Fibroblast of mammary gland (primary cell): ENCODE measurements at regions not wholly inside any gene's neighbourhood (a gene's known extent, or its start where the extent isn't known, plus 50 kb on each side); places are given as distances from the start of the nearest gene placed in this dataset.

Experiments
- DNase-seq: peaks from one replicate; pipeline ENCODE4 v3.0.0-alpha.2; 2010; ENCODE audit warnings: low read depth
- H3K4me3 ChIP-seq: 2 replicates; pipeline ENCODE4 v1.5.1; 2011; ENCODE audit warnings: low read depth, mild to moderate bottlenecking, low read length, moderate library complexity; ENCODE audit not compliant: control insufficient read depth
- CTCF ChIP-seq: conservative IDR thresholded peaks from 2 replicates; pipeline ENCODE4 v1.5.1; 2011; ENCODE audit warnings: low read depth, low read length, inconsistent platforms; ENCODE audit not compliant: control insufficient read depth, insufficient read depth

- H3K4me3 ChIP-seq = no peak overlapping the region
- no peak for TF ChIP-seq CTCF
- no peak for DNase-seq
These were observed 268.6 kb downstream of the QKI start for GRCh38 chr6:163683105-163683622.

- TF ChIP-seq CTCF = no peak
- no peak for DNase-seq
- H3K4me3 ChIP-seq = no peak overlapping the region
These were observed 265.2 kb downstream of the QKI start for GRCh38 chr6:163679753-163680152.

GRCh38 chr6:163679012-163679660 lies 264.6 kb downstream of the QKI start:
- H3K4me3 ChIP-seq = no peak overlapping the region
- DNase-seq = no peak
- TF ChIP-seq CTCF = no peak

GRCh38 chr6:163675611-163676010 lies 261.1 kb downstream of the QKI start:
- no peak for DNase-seq
- no peak for TF ChIP-seq CTCF
- no peak overlapping the region for H3K4me3 ChIP-seq

GRCh38 chr6:163672710-163673109 lies 258.2 kb downstream of the QKI start:
- no peak for TF ChIP-seq CTCF

GRCh38 chr6:163671791-163672190 lies 257.3 kb downstream of the QKI start:
- no peak for DNase-seq
- H3K4me3 ChIP-seq = no peak overlapping the region

More at GRCh38 chr6:163672710-163673109, 258.2 kb downstream of the QKI start:
- no peak for DNase-seq
- H3K4me3 ChIP-seq = no peak overlapping the region

More at GRCh38 chr6:163671791-163672190, 257.3 kb downstream of the QKI start:
- no peak for TF ChIP-seq CTCF
